ENCODE measurements at regions not wholly inside any gene's neighbourhood (a gene's known extent, or its start where the extent isn't known, plus 50 kb on each side); places are given as distances from the start of the nearest gene placed in this dataset.

DNA sequence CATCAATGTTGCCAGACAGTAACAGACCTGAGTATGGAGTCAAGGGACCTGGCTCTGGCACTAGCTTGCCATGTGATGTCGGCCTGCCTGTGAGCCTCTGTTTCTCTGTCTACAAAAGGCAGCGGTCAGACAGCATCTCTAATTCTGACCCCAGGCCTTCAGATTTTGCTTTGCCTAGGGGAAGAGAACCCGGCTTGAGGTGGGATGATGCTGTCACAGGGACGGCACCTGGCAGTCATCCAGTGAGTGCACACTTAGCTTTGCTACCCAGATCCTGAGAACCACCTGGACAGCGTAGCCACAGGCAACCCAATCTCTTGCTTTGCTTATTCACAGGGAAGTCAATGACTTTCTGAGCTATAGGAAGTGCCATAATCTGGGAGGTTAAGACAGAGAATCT, 135.2 kb upstream of the SALL1 start:
- Histone ChIP-seq H3K79me2 (replicated peaks; ENCODE audit: insufficient read depth) (no peaks in the 10 kb centered on the region), H3K4me2 (no peak overlapping the region), H3K4me3 (no peak overlapping the region), H3K9me2 (ENCODE audit: insufficient read depth) (peaks cover 5% of the 10 kb centered on the region; the same call in 1 of the 2 replicates), H3F3A (replicated peaks; ENCODE audit: low read depth) (no peaks in the 10 kb centered on the region), H4K20me1 (replicated peaks; ENCODE audit: insufficient read depth) (no peaks in the 10 kb centered on the region), H2AFZ (no peak overlapping the region), H3K36me3 (ENCODE audit: insufficient read depth) (no peaks in the 10 kb centered on the region), H3K4me1 (ENCODE audit: insufficient read depth) (peaks cover 14% of the 10 kb centered on the region; the same call in 1 of the 2 replicates), H3K27ac (ENCODE audit: low read depth) (no peak overlapping the region), H3K27me3 (ENCODE audit: insufficient read depth) (no peaks in the 10 kb centered on the region)
- DNase-seq (ENCODE audit: low spot score): no peak
- Mint-ChIP-seq H3K36me3 (ENCODE audit: low read depth) (no peaks in the 10 kb centered on the region; the same call in 2 of the 3 replicates), H3K27me3 (ENCODE audit: insufficient read depth, low read depth, poor library complexity) (peaks cover 5% of the 10 kb centered on the region), H3K27ac (no peak overlapping the region), H3K4me1 (peaks cover 21% of the 10 kb centered on the region), H3K9me3 (no peaks in the 10 kb centered on the region), H3K4me3 (no peak overlapping the region)
- no peak for ATAC-seq
- TF ChIP-seq, protein P1, sequence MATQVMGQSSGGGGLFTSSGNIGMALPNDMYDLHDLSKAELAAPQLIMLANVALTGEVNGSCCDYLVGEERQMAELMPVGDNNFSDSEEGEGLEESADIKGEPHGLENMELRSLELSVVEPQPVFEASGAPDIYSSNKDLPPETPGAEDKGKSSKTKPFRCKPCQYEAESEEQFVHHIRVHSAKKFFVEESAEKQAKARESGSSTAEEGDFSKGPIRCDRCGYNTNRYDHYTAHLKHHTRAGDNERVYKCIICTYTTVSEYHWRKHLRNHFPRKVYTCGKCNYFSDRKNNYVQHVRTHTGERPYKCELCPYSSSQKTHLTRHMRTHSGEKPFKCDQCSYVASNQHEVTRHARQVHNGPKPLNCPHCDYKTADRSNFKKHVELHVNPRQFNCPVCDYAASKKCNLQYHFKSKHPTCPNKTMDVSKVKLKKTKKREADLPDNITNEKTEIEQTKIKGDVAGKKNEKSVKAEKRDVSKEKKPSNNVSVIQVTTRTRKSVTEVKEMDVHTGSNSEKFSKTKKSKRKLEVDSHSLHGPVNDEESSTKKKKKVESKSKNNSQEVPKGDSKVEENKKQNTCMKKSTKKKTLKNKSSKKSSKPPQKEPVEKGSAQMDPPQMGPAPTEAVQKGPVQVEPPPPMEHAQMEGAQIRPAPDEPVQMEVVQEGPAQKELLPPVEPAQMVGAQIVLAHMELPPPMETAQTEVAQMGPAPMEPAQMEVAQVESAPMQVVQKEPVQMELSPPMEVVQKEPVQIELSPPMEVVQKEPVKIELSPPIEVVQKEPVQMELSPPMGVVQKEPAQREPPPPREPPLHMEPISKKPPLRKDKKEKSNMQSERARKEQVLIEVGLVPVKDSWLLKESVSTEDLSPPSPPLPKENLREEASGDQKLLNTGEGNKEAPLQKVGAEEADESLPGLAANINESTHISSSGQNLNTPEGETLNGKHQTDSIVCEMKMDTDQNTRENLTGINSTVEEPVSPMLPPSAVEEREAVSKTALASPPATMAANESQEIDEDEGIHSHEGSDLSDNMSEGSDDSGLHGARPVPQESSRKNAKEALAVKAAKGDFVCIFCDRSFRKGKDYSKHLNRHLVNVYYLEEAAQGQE (IDR thresholded peaks at IDR 0.05; ENCODE audit: unreplicated experiment): no peak
- TF ChIP-seq STAT1 (IDR thresholded peaks at IDR 0.05; ENCODE audit: unreplicated experiment) (no peak), EZH2phosphoT487 (IDR thresholded peaks at IDR 0.05; ENCODE audit: unreplicated experiment) (no peak), JUNB (IDR thresholded peaks at IDR 0.05; ENCODE audit: unreplicated experiment) (no peak), EZH2 (IDR thresholded peaks at IDR 0.05; ENCODE audit: low read depth, unreplicated experiment) (no peak), CREB1 (CRISPR knock-in tag; IDR thresholded peaks at IDR 0.05; ENCODE audit: low read depth) (no peak), ZNF114 (CRISPR knock-in tag; IDR thresholded peaks at IDR 0.05) (no peak), NANOG (IDR thresholded peaks at IDR 0.05; ENCODE audit: borderline replicate concordance) (no peak), POLR2AphosphoS5 (IDR thresholded peaks at IDR 0.05; ENCODE audit: low read depth) (no peak), ZNF331 (CRISPR knock-in tag; IDR thresholded peaks at IDR 0.05; ENCODE audit: low read depth) (no peak)
- TF ChIP-seq, protein P2, sequence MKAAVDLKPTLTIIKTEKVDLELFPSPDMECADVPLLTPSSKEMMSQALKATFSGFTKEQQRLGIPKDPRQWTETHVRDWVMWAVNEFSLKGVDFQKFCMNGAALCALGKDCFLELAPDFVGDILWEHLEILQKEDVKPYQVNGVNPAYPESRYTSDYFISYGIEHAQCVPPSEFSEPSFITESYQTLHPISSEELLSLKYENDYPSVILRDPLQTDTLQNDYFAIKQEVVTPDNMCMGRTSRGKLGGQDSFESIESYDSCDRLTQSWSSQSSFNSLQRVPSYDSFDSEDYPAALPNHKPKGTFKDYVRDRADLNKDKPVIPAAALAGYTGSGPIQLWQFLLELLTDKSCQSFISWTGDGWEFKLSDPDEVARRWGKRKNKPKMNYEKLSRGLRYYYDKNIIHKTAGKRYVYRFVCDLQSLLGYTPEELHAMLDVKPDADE (IDR thresholded peaks at IDR 0.05): no peak
- TF ChIP-seq, protein P3, sequence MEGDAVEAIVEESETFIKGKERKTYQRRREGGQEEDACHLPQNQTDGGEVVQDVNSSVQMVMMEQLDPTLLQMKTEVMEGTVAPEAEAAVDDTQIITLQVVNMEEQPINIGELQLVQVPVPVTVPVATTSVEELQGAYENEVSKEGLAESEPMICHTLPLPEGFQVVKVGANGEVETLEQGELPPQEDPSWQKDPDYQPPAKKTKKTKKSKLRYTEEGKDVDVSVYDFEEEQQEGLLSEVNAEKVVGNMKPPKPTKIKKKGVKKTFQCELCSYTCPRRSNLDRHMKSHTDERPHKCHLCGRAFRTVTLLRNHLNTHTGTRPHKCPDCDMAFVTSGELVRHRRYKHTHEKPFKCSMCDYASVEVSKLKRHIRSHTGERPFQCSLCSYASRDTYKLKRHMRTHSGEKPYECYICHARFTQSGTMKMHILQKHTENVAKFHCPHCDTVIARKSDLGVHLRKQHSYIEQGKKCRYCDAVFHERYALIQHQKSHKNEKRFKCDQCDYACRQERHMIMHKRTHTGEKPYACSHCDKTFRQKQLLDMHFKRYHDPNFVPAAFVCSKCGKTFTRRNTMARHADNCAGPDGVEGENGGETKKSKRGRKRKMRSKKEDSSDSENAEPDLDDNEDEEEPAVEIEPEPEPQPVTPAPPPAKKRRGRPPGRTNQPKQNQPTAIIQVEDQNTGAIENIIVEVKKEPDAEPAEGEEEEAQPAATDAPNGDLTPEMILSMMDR (conservative IDR thresholded peaks at IDR 0.05; ENCODE audit: low read depth in 2 of 2): no peak
- TF ChIP-seq, protein P4, sequence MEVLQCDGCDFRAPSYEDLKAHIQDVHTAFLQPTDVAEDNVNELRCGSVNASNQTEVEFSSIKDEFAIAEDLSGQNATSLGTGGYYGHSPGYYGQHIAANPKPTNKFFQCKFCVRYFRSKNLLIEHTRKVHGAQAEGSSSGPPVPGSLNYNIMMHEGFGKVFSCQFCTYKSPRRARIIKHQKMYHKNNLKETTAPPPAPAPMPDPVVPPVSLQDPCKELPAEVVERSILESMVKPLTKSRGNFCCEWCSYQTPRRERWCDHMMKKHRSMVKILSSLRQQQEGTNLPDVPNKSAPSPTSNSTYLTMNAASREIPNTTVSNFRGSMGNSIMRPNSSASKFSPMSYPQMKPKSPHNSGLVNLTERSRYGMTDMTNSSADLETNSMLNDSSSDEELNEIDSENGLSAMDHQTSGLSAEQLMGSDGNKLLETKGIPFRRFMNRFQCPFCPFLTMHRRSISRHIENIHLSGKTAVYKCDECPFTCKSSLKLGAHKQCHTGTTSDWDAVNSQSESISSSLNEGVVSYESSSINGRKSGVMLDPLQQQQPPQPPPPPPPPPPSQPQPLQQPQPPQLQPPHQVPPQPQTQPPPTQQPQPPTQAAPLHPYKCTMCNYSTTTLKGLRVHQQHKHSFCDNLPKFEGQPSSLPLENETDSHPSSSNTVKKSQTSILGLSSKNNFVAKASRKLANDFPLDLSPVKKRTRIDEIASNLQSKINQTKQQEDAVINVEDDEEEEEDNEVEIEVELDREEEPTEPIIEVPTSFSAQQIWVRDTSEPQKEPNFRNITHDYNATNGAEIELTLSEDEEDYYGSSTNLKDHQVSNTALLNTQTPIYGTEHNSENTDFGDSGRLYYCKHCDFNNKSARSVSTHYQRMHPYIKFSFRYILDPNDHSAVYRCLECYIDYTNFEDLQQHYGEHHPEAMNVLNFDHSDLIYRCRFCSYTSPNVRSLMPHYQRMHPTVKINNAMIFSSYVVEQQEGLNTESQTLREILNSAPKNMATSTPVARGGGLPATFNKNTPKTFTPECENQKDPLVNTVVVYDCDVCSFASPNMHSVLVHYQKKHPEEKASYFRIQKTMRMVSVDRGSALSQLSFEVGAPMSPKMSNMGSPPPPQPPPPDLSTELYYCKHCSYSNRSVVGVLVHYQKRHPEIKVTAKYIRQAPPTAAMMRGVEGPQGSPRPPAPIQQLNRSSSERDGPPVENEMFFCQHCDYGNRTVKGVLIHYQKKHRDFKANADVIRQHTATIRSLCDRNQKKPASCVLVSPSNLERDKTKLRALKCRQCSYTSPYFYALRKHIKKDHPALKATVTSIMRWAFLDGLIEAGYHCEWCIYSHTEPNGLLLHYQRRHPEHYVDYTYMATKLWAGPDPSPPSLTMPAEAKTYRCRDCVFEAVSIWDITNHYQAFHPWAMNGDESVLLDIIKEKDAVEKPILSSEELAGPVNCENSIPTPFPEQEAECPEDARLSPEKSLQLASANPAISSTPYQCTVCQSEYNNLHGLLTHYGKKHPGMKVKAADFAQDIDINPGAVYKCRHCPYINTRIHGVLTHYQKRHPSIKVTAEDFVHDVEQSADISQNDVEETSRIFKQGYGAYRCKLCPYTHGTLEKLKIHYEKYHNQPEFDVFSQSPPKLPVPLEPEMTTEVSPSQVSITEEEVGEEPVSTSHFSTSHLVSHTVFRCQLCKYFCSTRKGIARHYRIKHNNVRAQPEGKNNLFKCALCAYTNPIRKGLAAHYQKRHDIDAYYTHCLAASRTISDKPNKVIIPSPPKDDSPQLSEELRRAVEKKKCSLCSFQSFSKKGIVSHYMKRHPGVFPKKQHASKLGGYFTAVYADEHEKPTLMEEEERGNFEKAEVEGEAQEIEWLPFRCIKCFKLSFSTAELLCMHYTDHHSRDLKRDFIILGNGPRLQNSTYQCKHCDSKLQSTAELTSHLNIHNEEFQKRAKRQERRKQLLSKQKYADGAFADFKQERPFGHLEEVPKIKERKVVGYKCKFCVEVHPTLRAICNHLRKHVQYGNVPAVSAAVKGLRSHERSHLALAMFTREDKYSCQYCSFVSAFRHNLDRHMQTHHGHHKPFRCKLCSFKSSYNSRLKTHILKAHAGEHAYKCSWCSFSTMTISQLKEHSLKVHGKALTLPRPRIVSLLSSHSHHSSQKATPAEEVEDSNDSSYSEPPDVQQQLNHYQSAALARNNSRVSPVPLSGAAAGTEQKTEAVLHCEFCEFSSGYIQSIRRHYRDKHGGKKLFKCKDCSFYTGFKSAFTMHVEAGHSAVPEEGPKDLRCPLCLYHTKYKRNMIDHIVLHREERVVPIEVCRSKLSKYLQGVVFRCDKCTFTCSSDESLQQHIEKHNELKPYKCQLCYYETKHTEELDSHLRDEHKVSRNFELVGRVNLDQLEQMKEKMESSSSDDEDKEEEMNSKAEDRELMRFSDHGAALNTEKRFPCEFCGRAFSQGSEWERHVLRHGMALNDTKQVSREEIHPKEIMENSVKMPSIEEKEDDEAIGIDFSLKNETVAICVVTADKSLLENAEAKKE (CRISPR knock-in tag; IDR thresholded peaks at IDR 0.05): no peak
